Left lung (tissue), 4 donors: ENCODE measurements at regions not wholly inside any gene's neighbourhood (a gene's known extent, or its start where the extent isn't known, plus 50 kb on each side); places are given as distances from the start of the nearest gene placed in this dataset.

Experiments
- ATAC-seq: fragments of 200-7000 bp; cut with Tn5 transposase; one replicate; pipeline ENCODE4 v1.9.1; 2020; ENCODE audit warnings: moderate library complexity
- DNase-seq, 4 donors: peaks; one replicate each; pipeline ENCODE4 v3.0.0-alpha.2; 2013 to 2020
- H3K27ac ChIP-seq, 2 donors: fragments of 200-600 bp; sonication (generic) in 1 of 2; one replicate each; pipeline versions ENCODE4 v1.5.0 to v1.8.0; 2020 to 2021
- H3K27me3 ChIP-seq, 2 donors: fragments of 200-600 bp; sonication (generic) in 1 of 2; one replicate each; pipeline versions ENCODE4 v1.5.0 to v1.8.0; 2020 to 2021
- H3K36me3 ChIP-seq, 2 donors: fragments of 200-600 bp; sonication (generic) in 1 of 2; one replicate each; pipeline versions ENCODE4 v1.5.0 to v1.8.0; 2020 to 2021
- H3K4me1 ChIP-seq, 2 donors: fragments of 200-600 bp; one replicate each; pipeline ENCODE4 v1.8.0; 2021
- H3K4me3 ChIP-seq, 2 donors: fragments of 200-600 bp; sonication (generic) in 1 of 2; one replicate each; pipeline versions ENCODE4 v1.5.0 to v1.8.0; 2020 to 2021; ENCODE audit warnings: mild to moderate bottlenecking in 1 of 2
- H3K9me3 ChIP-seq, 2 donors: fragments of 200-600 bp; sonication (generic) in 1 of 2; one replicate each; pipeline versions ENCODE4 v1.5.0 to v1.8.0; 2020 to 2021
- intact Hi-C, 2 donors: fragments of 100-400 bp; cut with DNase I; formaldehyde crosslinking; loops; one replicate each; pipeline versions ENCODE4 v1.11.2 to v1.14.2; 2022
- TF ChIP-seq, protein P1 (sequence below), 2 donors: fragments of 200-600 bp; sonication (generic) in 1 of 2; IDR thresholded peaks; one replicate each; pipeline versions ENCODE4 v1.5.0 to v1.8.0; 2021; ENCODE audit warnings: antibody characterized with exemption in 2 of 2
- donor health status: DM: no; HTN: yes; CAD: no.
- donor health status: DM: no; HTN: no; CAD: no.

DNA sequence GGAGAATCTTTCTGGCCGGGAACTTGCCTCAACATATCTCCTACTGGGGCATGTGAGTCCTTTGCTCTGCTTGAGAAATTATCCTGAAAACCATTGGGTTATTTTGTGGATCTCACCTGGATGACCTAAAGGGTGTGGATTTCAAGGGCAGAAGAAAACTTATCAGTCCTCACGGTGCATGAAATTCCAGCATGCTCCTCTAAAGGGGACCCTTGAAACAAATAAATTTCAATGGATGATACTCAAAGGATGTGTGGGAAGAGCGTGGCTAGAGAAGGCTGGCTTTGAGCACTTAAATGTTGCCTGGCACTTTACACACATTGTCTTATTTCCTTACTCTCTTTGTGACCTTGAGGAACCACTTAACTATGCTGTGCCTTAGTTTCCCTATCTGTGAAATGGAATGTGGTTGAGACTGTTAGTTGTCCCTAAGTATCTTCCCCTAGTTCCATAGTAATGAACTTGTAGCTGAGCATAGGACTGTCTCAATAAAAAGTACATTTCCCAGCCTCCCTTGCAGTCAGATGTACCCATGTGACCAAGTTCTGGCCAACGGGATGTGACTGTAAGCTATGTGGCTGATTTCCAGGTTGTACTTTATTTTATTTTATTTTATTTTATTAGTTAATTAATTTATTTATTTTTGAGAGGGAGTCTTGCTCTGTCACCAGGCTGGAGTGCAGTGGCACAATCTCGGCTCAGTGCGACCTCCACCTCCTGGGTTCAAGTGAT, 81.9 kb upstream of the PTPN1 start:
- peak overlapping the region in 1 of 2 donors; percentile 41 for H3K27ac ChIP-seq
- no peak for ATAC-seq
- no peaks in the 10 kb centered on the region for H3K27me3 ChIP-seq
- TF ChIP-seq, protein P1, sequence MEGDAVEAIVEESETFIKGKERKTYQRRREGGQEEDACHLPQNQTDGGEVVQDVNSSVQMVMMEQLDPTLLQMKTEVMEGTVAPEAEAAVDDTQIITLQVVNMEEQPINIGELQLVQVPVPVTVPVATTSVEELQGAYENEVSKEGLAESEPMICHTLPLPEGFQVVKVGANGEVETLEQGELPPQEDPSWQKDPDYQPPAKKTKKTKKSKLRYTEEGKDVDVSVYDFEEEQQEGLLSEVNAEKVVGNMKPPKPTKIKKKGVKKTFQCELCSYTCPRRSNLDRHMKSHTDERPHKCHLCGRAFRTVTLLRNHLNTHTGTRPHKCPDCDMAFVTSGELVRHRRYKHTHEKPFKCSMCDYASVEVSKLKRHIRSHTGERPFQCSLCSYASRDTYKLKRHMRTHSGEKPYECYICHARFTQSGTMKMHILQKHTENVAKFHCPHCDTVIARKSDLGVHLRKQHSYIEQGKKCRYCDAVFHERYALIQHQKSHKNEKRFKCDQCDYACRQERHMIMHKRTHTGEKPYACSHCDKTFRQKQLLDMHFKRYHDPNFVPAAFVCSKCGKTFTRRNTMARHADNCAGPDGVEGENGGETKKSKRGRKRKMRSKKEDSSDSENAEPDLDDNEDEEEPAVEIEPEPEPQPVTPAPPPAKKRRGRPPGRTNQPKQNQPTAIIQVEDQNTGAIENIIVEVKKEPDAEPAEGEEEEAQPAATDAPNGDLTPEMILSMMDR (IDR thresholded peaks at IDR 0.05): no peak
- H3K4me3 ChIP-seq: no peak overlapping the region
- DNase-seq: no peak
- H3K4me1 ChIP-seq: peaks cover 12 to 42% of the 10 kb centered on the region in 2 donors
- H3K36me3 ChIP-seq: no peaks in the 10 kb centered on the region
- intact Hi-C loops: no loop called here
- no peaks in the 10 kb centered on the region for H3K9me3 ChIP-seq

DNA sequence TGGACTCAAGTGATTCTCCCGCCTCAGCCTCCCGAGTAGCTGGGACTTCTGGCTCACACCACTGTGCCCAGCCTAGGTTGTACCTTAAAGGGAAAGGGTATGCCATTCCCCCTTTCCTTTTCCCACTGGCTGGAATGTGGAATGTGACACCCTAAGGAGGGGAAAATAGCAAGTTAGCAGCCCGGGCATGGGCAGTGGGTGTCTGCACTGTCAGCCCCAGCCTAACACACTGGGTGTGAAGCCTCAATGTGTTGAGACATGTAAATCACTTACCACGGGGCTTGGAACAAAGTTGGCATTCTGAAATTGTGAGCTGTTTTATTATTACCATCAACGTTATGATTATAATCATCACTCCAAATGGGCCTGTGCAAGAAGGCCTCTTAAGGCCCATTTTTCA, 80.8 kb upstream of the PTPN1 start:
- Histone ChIP-seq H3K9me3 (no peaks in the 10 kb centered on the region), H3K4me3 (no peak overlapping the region), H3K27me3 (no peaks in the 10 kb centered on the region), H3K36me3 (no peaks in the 10 kb centered on the region), H3K27ac (no peak overlapping the region), H3K4me1 (peaks cover 8 to 39% of the 10 kb centered on the region in 2 donors)
- ATAC-seq: no peak
- DNase-seq: no peak
- intact Hi-C loops: no loop called here
- TF ChIP-seq, protein P1 (IDR thresholded peaks at IDR 0.05): no peak

GRCh38 chr20:50431066-50431450, 79.1 kb upstream of the PTPN1 start:
- no peaks in the 10 kb centered on the region for H3K9me3 ChIP-seq
- TF ChIP-seq, protein P1 (IDR thresholded peaks at IDR 0.05): no peak
- no peaks in the 10 kb centered on the region for H3K36me3 ChIP-seq
- no peaks in the 10 kb centered on the region for H3K27me3 ChIP-seq
- intact Hi-C loops: no loop called here
- ATAC-seq: no peak
- no peak overlapping the region for H3K4me3 ChIP-seq
- H3K4me1 ChIP-seq: peaks cover 8 to 47% of the 10 kb centered on the region in 2 donors
- DNase-seq: no peak
- no peak overlapping the region for H3K27ac ChIP-seq

GRCh38 chr20:50433001-50433761, 77.0 kb upstream of the PTPN1 start:
- TF ChIP-seq, protein P1 (IDR thresholded peaks at IDR 0.05): no peak
- Histone ChIP-seq H3K9me3 (no peaks in the 10 kb centered on the region), H3K36me3 (no peaks in the 10 kb centered on the region), H3K4me3 (no peak overlapping the region), H3K27ac (no peak overlapping the region), H3K4me1 (peaks cover 0 to 33% of the 10 kb centered on the region in 2 donors), H3K27me3 (no peaks in the 10 kb centered on the region)
- intact Hi-C loops: no loop called here
- no peak for DNase-seq
- no peak for ATAC-seq

- intact Hi-C loops: no loop called here
- Histone ChIP-seq H3K4me3 (no peak overlapping the region), H3K36me3 (no peaks in the 10 kb centered on the region), H3K4me1 (peaks cover 0 to 32% of the 10 kb centered on the region in 2 donors), H3K27me3 (no peaks in the 10 kb centered on the region), H3K9me3 (no peaks in the 10 kb centered on the region), H3K27ac (peak overlapping the region in 1 of 2 donors; percentile 71)
- TF ChIP-seq, protein P1 (IDR thresholded peaks at IDR 0.05): no peak
- DNase-seq: no peak
- ATAC-seq: no peak
These were observed 75.9 kb upstream of the PTPN1 start for GRCh38 chr20:50434321-50434652.
